K562 (cell line): ENCODE measurements at regions not wholly inside any gene's neighbourhood (a gene's known extent, or its start where the extent isn't known, plus 50 kb on each side); places are given as distances from the start of the nearest gene placed in this dataset.

Experiments used
- ATAC-seq: fragments of 200-7000 bp; cut with Tn5 transposase; 3 replicates; pipeline ENCODE4 v1.9.1; 2020; ENCODE audit warnings: moderate library complexity
- BruUV-seq: library from RNA; stranded (reverse); fragments of 400-500 nt; replicated peaks from 2 replicates; lab custom pipeline; 2021; lab: Mats Ljungman, UMichigan
- CTCF ChIA-PET: fragments of 300-600 bp; formaldehyde crosslinking; extraction: SDS; loops from one replicate; lab custom pipeline; 2021; ENCODE audit warnings: low intra/inter-chr PET ratio; lab: Yijun Ruan, JAX
- POLR2A ChIA-PET: fragments of 300-600, 350-650 bp; sonication (Branson Sonifier 250); formaldehyde crosslinking; extraction: SDS; loops from one replicate; lab custom pipeline; 2021; ENCODE audit warnings: antibody characterized with exemption, inconsistent platforms; lab: Yijun Ruan, JAX
- DNase-seq, 4 experiments: peaks; one replicate each; pipeline versions ENCODE4 v3.0.0 to v3.0.0-alpha.2; 2011 to 2018; ENCODE audit warnings: low spot score in 3 of 4, mixed read lengths in 3 of 4; ENCODE audit errors: extremely low read depth in 1 of 4
- FAIRE-seq: peaks from 2 replicates; lab custom pipeline; 2011; peaks lifted over from hg19 to GRCh38; lab: Jason Lieb, UNC
- H2AFZ ChIP-seq: 2 replicates; pipeline ENCODE4 v1.6.0; 2011; ENCODE audit warnings: low read depth, low read length, control low read depth, inconsistent platforms
- H3K27ac ChIP-seq: fragments of 200-600 bp; 3 replicates; pipeline ENCODE4 v1.8.0; 2011; ENCODE audit warnings: low read depth, mild to moderate bottlenecking, control low read depth, inconsistent platforms, low read length, moderate library complexity, mixed read lengths; ENCODE audit errors: extremely low read depth
- H3K27me3 ChIP-seq, 2 experiments: fragments of 300-600 bp in 1 of 2; 2 replicates in 1 of 2; 3 replicates in 1 of 2; pipeline versions ENCODE4 v1.6.0 to v1.8.0; 2011; ENCODE audit warnings: inconsistent platforms in 2 of 2, low read length in 2 of 2, mild to moderate bottlenecking in 1 of 2, mixed read lengths in 1 of 2, moderate library complexity in 1 of 2; ENCODE audit not compliant: control insufficient read depth in 2 of 2, insufficient read depth in 2 of 2
- H3K36me3 ChIP-seq: fragments of 300-600 bp; 3 replicates; pipeline ENCODE4 v1.8.0; 2011; ENCODE audit warnings: mild to moderate bottlenecking, low read length, inconsistent platforms; ENCODE audit not compliant: control insufficient read depth, insufficient read depth
- H3K4me1 ChIP-seq, 2 experiments: fragments of 200-600 bp in 1 of 2; replicated peaks in 1 of 2; 2 replicates in 1 of 2; 3 replicates in 1 of 2; pipeline versions ENCODE4 v1.5.1 to v1.8.0; 2011; ENCODE audit warnings: inconsistent platforms in 2 of 2, low read length in 2 of 2, mild to moderate bottlenecking in 1 of 2, mixed read lengths in 1 of 2, moderate library complexity in 1 of 2; ENCODE audit not compliant: control insufficient read depth in 2 of 2, insufficient read depth in 2 of 2
- H3K4me2 ChIP-seq: 2 replicates; pipeline ENCODE4 v1.6.1; 2011; ENCODE audit warnings: low read length, control low read depth, inconsistent platforms, mixed read lengths; ENCODE audit not compliant: insufficient read depth
- H3K4me3 ChIP-seq: fragments of 200-600 bp; sonication (generic), shearing (Covaris generic); 2 replicates; pipeline ENCODE4 v1.5.1; 2016; ENCODE audit warnings: control low read depth, inconsistent platforms
- H3K79me2 ChIP-seq: fragments of 200-600 bp; 3 replicates; pipeline ENCODE4 v1.8.0; 2011; ENCODE audit warnings: low read length, inconsistent platforms; ENCODE audit not compliant: control insufficient read depth, insufficient read depth
- H3K9ac ChIP-seq, 2 experiments: 2 replicates each; pipeline versions ENCODE4 v1.6.0 to v1.6.1; 2011; ENCODE audit warnings: low read depth in 2 of 2, low read length in 2 of 2, control low read depth in 1 of 2, inconsistent platforms in 1 of 2, mild to moderate bottlenecking in 1 of 2, mixed read lengths in 1 of 2; ENCODE audit not compliant: insufficient read depth in 1 of 2
- H3K9me1 ChIP-seq: one replicate; pipeline ENCODE4 v1.6.0; 2011; ENCODE audit warnings: inconsistent platforms, mild to moderate bottlenecking, low read length, moderate library complexity; ENCODE audit not compliant: control insufficient read depth, insufficient read depth
- H3K9me3 ChIP-seq: replicated peaks from 2 replicates; pipeline ENCODE4 v1.5.1; 2011; ENCODE audit warnings: low read depth, low read length, inconsistent platforms; ENCODE audit not compliant: control insufficient read depth, insufficient read depth
- H4K20me1 ChIP-seq: replicated peaks from 2 replicates; pipeline ENCODE4 v1.6.1; 2011; ENCODE audit warnings: low read length, inconsistent platforms, mixed read lengths; ENCODE audit not compliant: control insufficient read depth, insufficient read depth
- CREBBP ChIP-seq: IDR thresholded peaks from one replicate; pipeline ENCODE4 v1.6.1; 2012; ENCODE audit warnings: low read depth, mild to moderate bottlenecking, control low read depth, inconsistent platforms, low read length
- ILK ChIP-seq: fragments of 450-650 bp; IDR thresholded peaks from 2 replicates; pipeline ENCODE4 v1.6.1; 2016; ENCODE audit warnings: missing genetic modification characterization, low read depth, mild to moderate bottlenecking, missing compliant biosample characterization, moderate library complexity, borderline replicate concordance
- SIX5 ChIP-seq, 2 experiments: IDR thresholded peaks; 2 replicates each; pipeline ENCODE4 v1.6.1; 2011; ENCODE audit warnings: low read length in 2 of 2, borderline replicate concordance in 1 of 2, low read depth in 1 of 2, mild to moderate bottlenecking in 1 of 2, moderate library complexity in 1 of 2; ENCODE audit not compliant: insufficient read depth in 1 of 2
- ZNF12 ChIP-seq: sonication (generic); formaldehyde crosslinking; IDR thresholded peaks from 2 replicates; pipeline ENCODE4 v1.4.0; 2020; ENCODE audit warnings: mild to moderate bottlenecking, missing genetic modification reagents
- ZNF584 ChIP-seq: fragments of 200-800 bp; sonication (Bioruptor generic); IDR thresholded peaks from 2 replicates; pipeline ENCODE4 v1.6.1; 2016; ENCODE audit warnings: low read depth, mild to moderate bottlenecking, missing genetic modification characterization, missing compliant biosample characterization
- WGBS: fragments of 100-300 bp; shearing (Covaris generic); methylation state at CpG from one replicate; pipeline ENCODE4 v1.1.6; 2016; ENCODE audit warnings: low coverage, mixed read lengths; ENCODE audit not compliant: insufficient coverage; ENCODE audit errors: missing lambda C conversion rate; 5-methylcytosine and 5-hydroxymethylcytosine counted together
- in situ Hi-C: fragments of 300-500 bp; cut with MboI; formaldehyde crosslinking; loops from 4 replicates; pipeline ENCODE4 v1.15.0; 2018; ENCODE audit warnings: inconsistent platforms, mixed read lengths
- intact Hi-C: fragments of 100-400 bp; cut with micrococcal nuclease; formaldehyde crosslinking; loops from 2 replicates; pipeline ENCODE4 v1.14.2; 2022
- TF ChIP-seq, protein P1 (sequence below): sonication (generic); formaldehyde crosslinking; IDR thresholded peaks from 2 replicates; pipeline ENCODE4 v1.8.0; 2023; ENCODE audit warnings: missing genetic modification reagents, mild to moderate bottlenecking, borderline replicate concordance

GRCh38 chr7:52091101-52091500, 774.5 kb upstream of the COBL start:
- ChIA-PET POLR2A (no interaction called here), CTCF (no interaction called here)
- in situ Hi-C loops (no loop called here), intact Hi-C loops (no loop called here)
- FAIRE-seq (no peak), DNase-seq (no peak), ATAC-seq (no peak)
- no peak overlapping the region for H2AFZ ChIP-seq
- no peaks in the 10 kb centered on the region for H4K20me1 ChIP-seq
- TF ChIP-seq ILK (tag): no peak
- no peak for TF ChIP-seq ZNF12 (CRISPR knock-in tag)
- no peak for TF ChIP-seq CREBBP
- no peak for TF ChIP-seq ZNF584 (CRISPR knock-in tag)
- TF ChIP-seq, protein P1, sequence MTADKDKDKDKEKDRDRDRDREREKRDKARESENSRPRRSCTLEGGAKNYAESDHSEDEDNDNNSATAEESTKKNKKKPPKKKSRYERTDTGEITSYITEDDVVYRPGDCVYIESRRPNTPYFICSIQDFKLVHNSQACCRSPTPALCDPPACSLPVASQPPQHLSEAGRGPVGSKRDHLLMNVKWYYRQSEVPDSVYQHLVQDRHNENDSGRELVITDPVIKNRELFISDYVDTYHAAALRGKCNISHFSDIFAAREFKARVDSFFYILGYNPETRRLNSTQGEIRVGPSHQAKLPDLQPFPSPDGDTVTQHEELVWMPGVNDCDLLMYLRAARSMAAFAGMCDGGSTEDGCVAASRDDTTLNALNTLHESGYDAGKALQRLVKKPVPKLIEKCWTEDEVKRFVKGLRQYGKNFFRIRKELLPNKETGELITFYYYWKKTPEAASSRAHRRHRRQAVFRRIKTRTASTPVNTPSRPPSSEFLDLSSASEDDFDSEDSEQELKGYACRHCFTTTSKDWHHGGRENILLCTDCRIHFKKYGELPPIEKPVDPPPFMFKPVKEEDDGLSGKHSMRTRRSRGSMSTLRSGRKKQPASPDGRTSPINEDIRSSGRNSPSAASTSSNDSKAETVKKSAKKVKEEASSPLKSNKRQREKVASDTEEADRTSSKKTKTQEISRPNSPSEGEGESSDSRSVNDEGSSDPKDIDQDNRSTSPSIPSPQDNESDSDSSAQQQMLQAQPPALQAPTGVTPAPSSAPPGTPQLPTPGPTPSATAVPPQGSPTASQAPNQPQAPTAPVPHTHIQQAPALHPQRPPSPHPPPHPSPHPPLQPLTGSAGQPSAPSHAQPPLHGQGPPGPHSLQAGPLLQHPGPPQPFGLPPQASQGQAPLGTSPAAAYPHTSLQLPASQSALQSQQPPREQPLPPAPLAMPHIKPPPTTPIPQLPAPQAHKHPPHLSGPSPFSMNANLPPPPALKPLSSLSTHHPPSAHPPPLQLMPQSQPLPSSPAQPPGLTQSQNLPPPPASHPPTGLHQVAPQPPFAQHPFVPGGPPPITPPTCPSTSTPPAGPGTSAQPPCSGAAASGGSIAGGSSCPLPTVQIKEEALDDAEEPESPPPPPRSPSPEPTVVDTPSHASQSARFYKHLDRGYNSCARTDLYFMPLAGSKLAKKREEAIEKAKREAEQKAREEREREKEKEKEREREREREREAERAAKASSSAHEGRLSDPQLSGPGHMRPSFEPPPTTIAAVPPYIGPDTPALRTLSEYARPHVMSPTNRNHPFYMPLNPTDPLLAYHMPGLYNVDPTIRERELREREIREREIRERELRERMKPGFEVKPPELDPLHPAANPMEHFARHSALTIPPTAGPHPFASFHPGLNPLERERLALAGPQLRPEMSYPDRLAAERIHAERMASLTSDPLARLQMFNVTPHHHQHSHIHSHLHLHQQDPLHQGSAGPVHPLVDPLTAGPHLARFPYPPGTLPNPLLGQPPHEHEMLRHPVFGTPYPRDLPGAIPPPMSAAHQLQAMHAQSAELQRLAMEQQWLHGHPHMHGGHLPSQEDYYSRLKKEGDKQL (CRISPR knock-in tag): no peak
- no peak for TF ChIP-seq SIX5 (IDR thresholded peaks at IDR 0.05; ENCODE audit: borderline replicate concordance in 1 of 2, insufficient read depth in 1 of 2, low read depth in 1 of 2, low read length in 2 of 2)
- no peaks in the 10 kb centered on the region for H3K36me3 ChIP-seq
- H3K4me3 ChIP-seq: no peak overlapping the region
- no peaks in the 10 kb centered on the region for H3K9me1 ChIP-seq
- H3K4me2 ChIP-seq: no peak overlapping the region
- BruUV-seq: no TSS peak
- H3K9ac ChIP-seq: no peak overlapping the region
- H3K27ac ChIP-seq: no peak overlapping the region
- no peaks in the 10 kb centered on the region for H3K79me2 ChIP-seq
- WGBS: 0% methylated on average over 6 of the region's 6 CpGs
- H3K4me1 ChIP-seq: no peaks in the 10 kb centered on the region
- no peaks in the 10 kb centered on the region for H3K9me3 ChIP-seq
- H3K27me3 ChIP-seq: no peaks in the 10 kb centered on the region
